ENCODE measurements at regions not wholly inside any gene's neighbourhood (a gene's known extent, or its start where the extent isn't known, plus 50 kb on each side); places are given as distances from the start of the nearest gene placed in this dataset.

DNA sequence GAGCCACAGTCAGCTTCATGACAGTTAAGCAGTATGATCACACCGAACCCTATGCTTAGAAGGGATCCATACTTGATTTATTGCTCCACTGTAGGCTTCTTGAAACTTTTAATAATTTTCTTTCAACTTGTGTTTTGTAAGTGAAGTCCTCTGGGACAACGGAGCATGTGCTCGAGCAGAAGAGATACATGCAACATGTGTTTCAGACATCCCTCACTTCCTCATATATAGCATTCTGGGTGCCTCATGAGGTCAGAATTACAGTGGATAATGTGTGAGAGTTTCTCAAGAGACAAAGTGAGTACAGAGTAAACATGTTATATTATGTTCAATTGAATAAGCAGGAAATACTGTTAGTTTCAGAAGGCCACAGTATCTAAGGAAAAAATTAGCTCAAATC lies 893.2 kb downstream of the FAT4 start:
- no peaks in the 10 kb centered on the region for H3K36me3 ChIP-seq (ENCODE audit: control insufficient read depth in 4 of 4, insufficient read depth in 3 of 4, low read depth in 1 of 4, low read length in 3 of 4)
- TF ChIP-seq HNF4A (conservative IDR thresholded peaks at IDR 0.05) (no peak), NR2F2 (IDR thresholded peaks at IDR 0.05) (no peak), JUND (IDR thresholded peaks at IDR 0.05) (no peak), EGR1 (IDR thresholded peaks at IDR 0.05; ENCODE audit: low read depth in 2 of 2) (no peak), RXRA (IDR thresholded peaks at IDR 0.05) (no peak), GABPA (IDR thresholded peaks at IDR 0.05 in 1 of 2, conservative IDR thresholded peaks at IDR 0.05 in 1 of 2) (no peak), TAF1 (conservative IDR thresholded peaks at IDR 0.05) (no peak), SP1 (IDR thresholded peaks at IDR 0.05) (no peak), FOXA1 (IDR thresholded peaks at IDR 0.05) (no peak), YY1 (IDR thresholded peaks at IDR 0.05) (no peak), FOXA2 (IDR thresholded peaks at IDR 0.05) (no peak), RAD21 (IDR thresholded peaks at IDR 0.05) (no peak)
- TF ChIP-seq, protein P1, sequence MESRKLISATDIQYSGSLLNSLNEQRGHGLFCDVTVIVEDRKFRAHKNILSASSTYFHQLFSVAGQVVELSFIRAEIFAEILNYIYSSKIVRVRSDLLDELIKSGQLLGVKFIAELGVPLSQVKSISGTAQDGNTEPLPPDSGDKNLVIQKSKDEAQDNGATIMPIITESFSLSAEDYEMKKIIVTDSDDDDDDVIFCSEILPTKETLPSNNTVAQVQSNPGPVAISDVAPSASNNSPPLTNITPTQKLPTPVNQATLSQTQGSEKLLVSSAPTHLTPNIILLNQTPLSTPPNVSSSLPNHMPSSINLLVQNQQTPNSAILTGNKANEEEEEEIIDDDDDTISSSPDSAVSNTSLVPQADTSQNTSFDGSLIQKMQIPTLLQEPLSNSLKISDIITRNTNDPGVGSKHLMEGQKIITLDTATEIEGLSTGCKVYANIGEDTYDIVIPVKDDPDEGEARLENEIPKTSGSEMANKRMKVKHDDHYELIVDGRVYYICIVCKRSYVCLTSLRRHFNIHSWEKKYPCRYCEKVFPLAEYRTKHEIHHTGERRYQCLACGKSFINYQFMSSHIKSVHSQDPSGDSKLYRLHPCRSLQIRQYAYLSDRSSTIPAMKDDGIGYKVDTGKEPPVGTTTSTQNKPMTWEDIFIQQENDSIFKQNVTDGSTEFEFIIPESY (IDR thresholded peaks at IDR 0.05): no peak
- TF ChIP-seq, protein P2, sequence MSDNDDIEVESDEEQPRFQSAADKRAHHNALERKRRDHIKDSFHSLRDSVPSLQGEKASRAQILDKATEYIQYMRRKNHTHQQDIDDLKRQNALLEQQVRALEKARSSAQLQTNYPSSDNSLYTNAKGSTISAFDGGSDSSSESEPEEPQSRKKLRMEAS (IDR thresholded peaks at IDR 0.05): no peak
- TF ChIP-seq, protein P3, sequence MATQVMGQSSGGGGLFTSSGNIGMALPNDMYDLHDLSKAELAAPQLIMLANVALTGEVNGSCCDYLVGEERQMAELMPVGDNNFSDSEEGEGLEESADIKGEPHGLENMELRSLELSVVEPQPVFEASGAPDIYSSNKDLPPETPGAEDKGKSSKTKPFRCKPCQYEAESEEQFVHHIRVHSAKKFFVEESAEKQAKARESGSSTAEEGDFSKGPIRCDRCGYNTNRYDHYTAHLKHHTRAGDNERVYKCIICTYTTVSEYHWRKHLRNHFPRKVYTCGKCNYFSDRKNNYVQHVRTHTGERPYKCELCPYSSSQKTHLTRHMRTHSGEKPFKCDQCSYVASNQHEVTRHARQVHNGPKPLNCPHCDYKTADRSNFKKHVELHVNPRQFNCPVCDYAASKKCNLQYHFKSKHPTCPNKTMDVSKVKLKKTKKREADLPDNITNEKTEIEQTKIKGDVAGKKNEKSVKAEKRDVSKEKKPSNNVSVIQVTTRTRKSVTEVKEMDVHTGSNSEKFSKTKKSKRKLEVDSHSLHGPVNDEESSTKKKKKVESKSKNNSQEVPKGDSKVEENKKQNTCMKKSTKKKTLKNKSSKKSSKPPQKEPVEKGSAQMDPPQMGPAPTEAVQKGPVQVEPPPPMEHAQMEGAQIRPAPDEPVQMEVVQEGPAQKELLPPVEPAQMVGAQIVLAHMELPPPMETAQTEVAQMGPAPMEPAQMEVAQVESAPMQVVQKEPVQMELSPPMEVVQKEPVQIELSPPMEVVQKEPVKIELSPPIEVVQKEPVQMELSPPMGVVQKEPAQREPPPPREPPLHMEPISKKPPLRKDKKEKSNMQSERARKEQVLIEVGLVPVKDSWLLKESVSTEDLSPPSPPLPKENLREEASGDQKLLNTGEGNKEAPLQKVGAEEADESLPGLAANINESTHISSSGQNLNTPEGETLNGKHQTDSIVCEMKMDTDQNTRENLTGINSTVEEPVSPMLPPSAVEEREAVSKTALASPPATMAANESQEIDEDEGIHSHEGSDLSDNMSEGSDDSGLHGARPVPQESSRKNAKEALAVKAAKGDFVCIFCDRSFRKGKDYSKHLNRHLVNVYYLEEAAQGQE (IDR thresholded peaks at IDR 0.05): no peak
- TF ChIP-seq, protein P4, sequence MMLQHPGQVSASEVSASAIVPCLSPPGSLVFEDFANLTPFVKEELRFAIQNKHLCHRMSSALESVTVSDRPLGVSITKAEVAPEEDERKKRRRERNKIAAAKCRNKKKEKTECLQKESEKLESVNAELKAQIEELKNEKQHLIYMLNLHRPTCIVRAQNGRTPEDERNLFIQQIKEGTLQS (IDR thresholded peaks at IDR 0.05): no peak
- TF ChIP-seq, protein P5, sequence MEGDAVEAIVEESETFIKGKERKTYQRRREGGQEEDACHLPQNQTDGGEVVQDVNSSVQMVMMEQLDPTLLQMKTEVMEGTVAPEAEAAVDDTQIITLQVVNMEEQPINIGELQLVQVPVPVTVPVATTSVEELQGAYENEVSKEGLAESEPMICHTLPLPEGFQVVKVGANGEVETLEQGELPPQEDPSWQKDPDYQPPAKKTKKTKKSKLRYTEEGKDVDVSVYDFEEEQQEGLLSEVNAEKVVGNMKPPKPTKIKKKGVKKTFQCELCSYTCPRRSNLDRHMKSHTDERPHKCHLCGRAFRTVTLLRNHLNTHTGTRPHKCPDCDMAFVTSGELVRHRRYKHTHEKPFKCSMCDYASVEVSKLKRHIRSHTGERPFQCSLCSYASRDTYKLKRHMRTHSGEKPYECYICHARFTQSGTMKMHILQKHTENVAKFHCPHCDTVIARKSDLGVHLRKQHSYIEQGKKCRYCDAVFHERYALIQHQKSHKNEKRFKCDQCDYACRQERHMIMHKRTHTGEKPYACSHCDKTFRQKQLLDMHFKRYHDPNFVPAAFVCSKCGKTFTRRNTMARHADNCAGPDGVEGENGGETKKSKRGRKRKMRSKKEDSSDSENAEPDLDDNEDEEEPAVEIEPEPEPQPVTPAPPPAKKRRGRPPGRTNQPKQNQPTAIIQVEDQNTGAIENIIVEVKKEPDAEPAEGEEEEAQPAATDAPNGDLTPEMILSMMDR (IDR thresholded peaks at IDR 0.05; ENCODE audit: low read depth, low read length, missing input control): no peak
- 70% methylated on average over 3 of the region's 3 CpGs for whole genome bisulfite sequencing
- H3K9me3 ChIP-seq (ENCODE audit: control insufficient read depth in 4 of 4, low read length in 3 of 4): peaks cover 0 to 2% (median 0%) of the 10 kb centered on the region in 4 donors
- no peaks in the 10 kb centered on the region for H3K27me3 ChIP-seq (ENCODE audit: control insufficient read depth in 4 of 4, insufficient read depth in 4 of 4, low read length in 3 of 4)
- H3K27ac ChIP-seq (ENCODE audit: low read depth in 1 of 2, low read length in 2 of 2): no peak overlapping the region
- H3K9ac ChIP-seq (ENCODE audit: low read depth in 1 of 2, low read length in 2 of 2): no peak overlapping the region
- H3K4me3 ChIP-seq (ENCODE audit: low read depth in 1 of 3, low read length in 3 of 3): no peak overlapping the region
- no peaks in the 10 kb centered on the region for H3K4me1 ChIP-seq (ENCODE audit: control insufficient read depth in 4 of 4, insufficient read depth in 4 of 4, low read length in 3 of 4)
- no peak for DNase-seq (ENCODE audit: low spot score)

DNA sequence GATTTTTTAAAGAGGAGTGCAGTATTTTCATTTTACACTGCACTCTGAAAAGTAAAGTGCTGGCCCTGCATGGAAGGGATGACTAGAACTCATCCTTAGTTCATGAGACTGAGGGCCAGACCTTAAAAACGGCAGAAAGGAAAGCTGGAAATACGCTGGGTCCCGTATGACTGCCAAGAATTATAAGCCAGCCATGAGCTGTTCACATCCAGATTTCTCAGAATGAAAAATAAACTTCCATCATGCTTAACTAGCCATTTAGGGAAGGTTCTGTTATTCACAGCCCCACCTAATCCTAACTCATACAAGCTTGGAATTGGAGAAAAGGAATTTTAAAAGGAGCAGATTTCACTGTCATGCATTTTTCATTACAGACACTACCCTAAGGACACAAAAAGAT lies 894.4 kb downstream of the FAT4 start:
- no peak overlapping the region for H3K4me3 ChIP-seq (ENCODE audit: low read depth in 1 of 3, low read length in 3 of 3)
- H3K9me3 ChIP-seq (ENCODE audit: control insufficient read depth in 4 of 4, low read length in 3 of 4): peaks cover 0 to 2% (median 0%) of the 10 kb centered on the region in 4 donors
- no peak overlapping the region for H3K27ac ChIP-seq (ENCODE audit: low read depth in 1 of 2, low read length in 2 of 2)
- no peaks in the 10 kb centered on the region for H3K4me1 ChIP-seq (ENCODE audit: control insufficient read depth in 4 of 4, insufficient read depth in 4 of 4, low read length in 3 of 4)
- no peak for DNase-seq (ENCODE audit: low spot score)
- no peaks in the 10 kb centered on the region for H3K27me3 ChIP-seq (ENCODE audit: control insufficient read depth in 4 of 4, insufficient read depth in 4 of 4, low read length in 3 of 4)
- H3K36me3 ChIP-seq (ENCODE audit: control insufficient read depth in 4 of 4, insufficient read depth in 3 of 4, low read depth in 1 of 4, low read length in 3 of 4): no peaks in the 10 kb centered on the region
- H3K9ac ChIP-seq (ENCODE audit: low read depth in 1 of 2, low read length in 2 of 2): no peak overlapping the region
- 59% methylated on average over 3 of the region's 3 CpGs for WGBS
- TF ChIP-seq HNF4A (conservative IDR thresholded peaks at IDR 0.05) (no peak), EGR1 (IDR thresholded peaks at IDR 0.05; ENCODE audit: low read depth in 2 of 2) (no peak), GABPA (IDR thresholded peaks at IDR 0.05 in 1 of 2, conservative IDR thresholded peaks at IDR 0.05 in 1 of 2) (no peak), NR2F2 (IDR thresholded peaks at IDR 0.05) (no peak), FOXA1 (IDR thresholded peaks at IDR 0.05) (no peak)
- TF ChIP-seq, protein P4 (IDR thresholded peaks at IDR 0.05): no peak
- TF ChIP-seq, protein P3 (IDR thresholded peaks at IDR 0.05): no peak
- TF ChIP-seq, protein P2 (IDR thresholded peaks at IDR 0.05): no peak
- TF ChIP-seq, protein P5 (IDR thresholded peaks at IDR 0.05; ENCODE audit: low read depth, low read length, missing input control): no peak
